DOHH2 (cell line): ENCODE measurements at regions not wholly inside any gene's neighbourhood (a gene's known extent, or its start where the extent isn't known, plus 50 kb on each side); places are given as distances from the start of the nearest gene placed in this dataset.

ENCODE experiments used
- H3F3A ChIP-seq: fragments of 200-600 bp; sonication (generic), shearing (Covaris generic); 2 replicates; pipeline ENCODE4 v1.6.0; 2016; ENCODE audit warnings: antibody characterized with exemption, mild to moderate bottlenecking; ENCODE audit not compliant: control insufficient read depth, insufficient read depth
- H3K27ac ChIP-seq: fragments of 200-600 bp; sonication (generic); 2 replicates; pipeline ENCODE4 v1.5.1; 2014; ENCODE audit warnings: low read depth, mild to moderate bottlenecking, low read length, moderate library complexity
- H3K27me3 ChIP-seq: fragments of 200-600 bp; sonication (generic); 2 replicates; pipeline ENCODE4 v1.6.1; 2014; ENCODE audit warnings: mild to moderate bottlenecking, low read length, mixed read lengths; ENCODE audit not compliant: control insufficient read depth
- H3K36me3 ChIP-seq: fragments of 200-600 bp; sonication (generic); 2 replicates; pipeline ENCODE4 v1.6.1; 2014; ENCODE audit warnings: mild to moderate bottlenecking, low read length, moderate library complexity, mixed read lengths; ENCODE audit not compliant: control insufficient read depth
- H3K4me1 ChIP-seq: fragments of 200-600 bp; sonication (generic); 2 replicates; pipeline ENCODE4 v1.6.1; 2014; ENCODE audit warnings: mild to moderate bottlenecking, low read length, mixed read lengths; ENCODE audit not compliant: control insufficient read depth
- H3K4me2 ChIP-seq: fragments of 200-600 bp; sonication (generic); 2 replicates; pipeline ENCODE4 v1.6.0; 2014; ENCODE audit warnings: mild to moderate bottlenecking, low read length, moderate library complexity
- H3K4me3 ChIP-seq: fragments of 200-600 bp; sonication (generic); 2 replicates; pipeline ENCODE4 v1.5.1; 2014; ENCODE audit warnings: mild to moderate bottlenecking, low read length, mixed read lengths
- H3K79me2 ChIP-seq: fragments of 200-600 bp; sonication (generic); 2 replicates; pipeline ENCODE4 v1.6.1; 2014; ENCODE audit warnings: mild to moderate bottlenecking, low read length, mixed read lengths; ENCODE audit not compliant: control insufficient read depth
- H3K9me2 ChIP-seq: fragments of 200-600 bp; sonication (generic); replicated peaks from 2 replicates; pipeline ENCODE4 v1.6.1; 2014; ENCODE audit warnings: mild to moderate bottlenecking, low read length, mixed read lengths; ENCODE audit not compliant: control insufficient read depth
- H3K9me3 ChIP-seq: fragments of 200-600 bp; sonication (generic); 2 replicates; pipeline ENCODE4 v1.6.1; 2014; ENCODE audit warnings: antibody characterized with exemption, low read length, mixed read lengths; ENCODE audit not compliant: control insufficient read depth, insufficient read depth
- H4K20me1 ChIP-seq: fragments of 200-600 bp; sonication (generic); 2 replicates; pipeline ENCODE4 v1.6.0; 2014; ENCODE audit warnings: low read depth, mild to moderate bottlenecking, antibody characterized with exemption, low read length, moderate library complexity; ENCODE audit not compliant: control insufficient read depth, insufficient read depth
- EZH2phosphoT487 ChIP-seq: fragments of 200-600 bp; sonication (generic); IDR thresholded peaks from 2 replicates; pipeline ENCODE4 v1.6.1; 2017; ENCODE audit warnings: borderline replicate concordance, mild to moderate bottlenecking, antibody characterized with exemption, low read length, moderate library complexity, mixed read lengths
- TF ChIP-seq, protein P1 (sequence below): fragments of 200-600 bp; sonication (generic); IDR thresholded peaks from one replicate; pipeline ENCODE4 v1.5.1; 2014; ENCODE audit warnings: antibody characterized with exemption, mild to moderate bottlenecking, low read depth, low read length; ENCODE audit not compliant: poor library complexity, severe bottlenecking

DNA sequence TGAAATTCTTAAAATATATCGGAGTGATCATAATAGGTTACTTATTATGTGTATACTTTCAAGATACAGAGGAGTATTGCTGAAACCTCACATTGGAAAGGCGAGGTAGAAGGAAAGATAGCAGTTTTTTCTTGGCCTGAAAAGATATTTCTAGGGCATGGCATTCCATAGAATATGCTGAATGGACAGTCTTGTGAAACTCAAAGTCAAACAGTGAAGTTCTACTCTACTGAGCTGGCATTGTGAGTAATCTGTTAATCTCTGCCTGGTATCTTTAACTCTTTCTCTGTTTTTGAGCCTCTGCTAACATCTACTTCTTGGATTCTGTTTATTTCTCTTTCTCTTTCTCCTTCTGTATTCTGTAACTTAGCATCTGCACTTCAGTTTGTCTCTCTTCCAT is 176.3 kb upstream of the ZBTB20 start:
- Histone ChIP-seq H3K79me2 (no peaks in the 10 kb centered on the region), H3K27me3 (no peaks in the 10 kb centered on the region), H3K4me1 (no peaks in the 10 kb centered on the region), H3K9me3 (no peaks in the 10 kb centered on the region), H3K9me2 (no peaks in the 10 kb centered on the region), H3F3A (no peaks in the 10 kb centered on the region), H3K27ac (no peak overlapping the region), H4K20me1 (no peaks in the 10 kb centered on the region), H3K4me2 (no peak overlapping the region), H3K36me3 (no peaks in the 10 kb centered on the region), H3K4me3 (no peak overlapping the region)
- no peak for TF ChIP-seq EZH2phosphoT487
- TF ChIP-seq, protein P1, sequence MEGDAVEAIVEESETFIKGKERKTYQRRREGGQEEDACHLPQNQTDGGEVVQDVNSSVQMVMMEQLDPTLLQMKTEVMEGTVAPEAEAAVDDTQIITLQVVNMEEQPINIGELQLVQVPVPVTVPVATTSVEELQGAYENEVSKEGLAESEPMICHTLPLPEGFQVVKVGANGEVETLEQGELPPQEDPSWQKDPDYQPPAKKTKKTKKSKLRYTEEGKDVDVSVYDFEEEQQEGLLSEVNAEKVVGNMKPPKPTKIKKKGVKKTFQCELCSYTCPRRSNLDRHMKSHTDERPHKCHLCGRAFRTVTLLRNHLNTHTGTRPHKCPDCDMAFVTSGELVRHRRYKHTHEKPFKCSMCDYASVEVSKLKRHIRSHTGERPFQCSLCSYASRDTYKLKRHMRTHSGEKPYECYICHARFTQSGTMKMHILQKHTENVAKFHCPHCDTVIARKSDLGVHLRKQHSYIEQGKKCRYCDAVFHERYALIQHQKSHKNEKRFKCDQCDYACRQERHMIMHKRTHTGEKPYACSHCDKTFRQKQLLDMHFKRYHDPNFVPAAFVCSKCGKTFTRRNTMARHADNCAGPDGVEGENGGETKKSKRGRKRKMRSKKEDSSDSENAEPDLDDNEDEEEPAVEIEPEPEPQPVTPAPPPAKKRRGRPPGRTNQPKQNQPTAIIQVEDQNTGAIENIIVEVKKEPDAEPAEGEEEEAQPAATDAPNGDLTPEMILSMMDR: no peak

DNA sequence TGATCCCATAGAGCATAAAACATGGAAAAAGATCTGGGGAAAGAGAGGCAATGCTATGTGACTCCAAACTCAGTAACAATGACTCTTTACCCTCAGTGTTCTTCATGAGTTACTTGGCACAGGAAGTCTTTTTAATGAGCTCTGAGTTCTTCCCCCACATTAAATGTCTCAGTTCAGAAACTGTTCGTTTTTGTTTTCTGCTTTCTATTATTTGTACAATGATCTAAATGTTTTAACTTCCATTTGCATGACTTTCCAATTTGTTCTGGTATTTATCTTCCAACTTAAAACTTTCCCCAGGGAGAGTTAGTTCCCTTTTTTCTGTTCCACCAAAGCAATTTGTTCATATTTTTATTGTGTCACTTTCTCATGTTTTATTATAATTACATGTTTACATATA is 177.0 kb upstream of the ZBTB20 start:
- H3F3A ChIP-seq: no peaks in the 10 kb centered on the region
- no peaks in the 10 kb centered on the region for H3K79me2 ChIP-seq
- H3K27ac ChIP-seq: no peak overlapping the region
- TF ChIP-seq, protein P1: no peak
- TF ChIP-seq EZH2phosphoT487: no peak
- H4K20me1 ChIP-seq: no peaks in the 10 kb centered on the region
- no peak overlapping the region for H3K4me2 ChIP-seq
- no peaks in the 10 kb centered on the region for H3K4me1 ChIP-seq
- H3K36me3 ChIP-seq: no peaks in the 10 kb centered on the region
- no peaks in the 10 kb centered on the region for H3K9me3 ChIP-seq
- no peak overlapping the region for H3K4me3 ChIP-seq
- H3K27me3 ChIP-seq: no peaks in the 10 kb centered on the region
- no peaks in the 10 kb centered on the region for H3K9me2 ChIP-seq

GRCh38 chr3:115325539-115325938 is 178.5 kb upstream of the ZBTB20 start:
- no peaks in the 10 kb centered on the region for H3K36me3 ChIP-seq
- H3F3A ChIP-seq: no peaks in the 10 kb centered on the region
- no peaks in the 10 kb centered on the region for H3K9me2 ChIP-seq
- H3K79me2 ChIP-seq: no peaks in the 10 kb centered on the region
- TF ChIP-seq EZH2phosphoT487: no peak
- TF ChIP-seq, protein P1: no peak
- H3K27me3 ChIP-seq: no peaks in the 10 kb centered on the region
- H3K27ac ChIP-seq: no peak overlapping the region
- H3K4me3 ChIP-seq: no peak overlapping the region
- no peaks in the 10 kb centered on the region for H4K20me1 ChIP-seq
- H3K4me2 ChIP-seq: no peak overlapping the region
- no peaks in the 10 kb centered on the region for H3K9me3 ChIP-seq
- H3K4me1 ChIP-seq: no peaks in the 10 kb centered on the region

DNA sequence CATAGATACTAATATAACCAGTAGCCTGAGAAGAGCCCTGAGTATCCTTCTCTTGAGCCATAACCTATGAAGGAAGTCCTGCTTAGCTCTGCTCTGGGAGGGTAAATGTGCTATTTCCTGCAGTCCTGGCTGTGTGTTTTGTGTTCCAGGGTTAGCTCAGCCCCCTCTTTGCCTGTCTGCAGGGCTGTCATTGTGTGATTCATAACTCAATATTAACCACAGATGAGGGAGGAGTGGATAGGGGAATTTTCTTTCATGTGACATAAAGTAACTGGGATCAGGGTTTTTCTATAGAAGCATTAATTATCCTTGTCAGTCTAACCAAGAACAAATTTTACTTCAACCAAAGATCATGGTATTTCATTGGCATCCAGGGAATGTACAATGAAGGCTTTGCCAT is 183.3 kb upstream of the ZBTB20 start:
- Histone ChIP-seq H3K27ac (no peak overlapping the region), H3K79me2 (no peaks in the 10 kb centered on the region), H3K9me2 (no peaks in the 10 kb centered on the region), H3K27me3 (no peaks in the 10 kb centered on the region), H4K20me1 (no peaks in the 10 kb centered on the region), H3K4me3 (no peak overlapping the region), H3K36me3 (no peaks in the 10 kb centered on the region), H3K4me1 (no peaks in the 10 kb centered on the region), H3K9me3 (no peaks in the 10 kb centered on the region), H3K4me2 (no peak overlapping the region), H3F3A (no peaks in the 10 kb centered on the region)
- TF ChIP-seq EZH2phosphoT487: no peak
- TF ChIP-seq, protein P1: no peak
